Fibroblast of mammary gland (primary cell): ENCODE measurements at regions not wholly inside any gene's neighbourhood (a gene's known extent, or its start where the extent isn't known, plus 50 kb on each side); places are given as distances from the start of the nearest gene placed in this dataset.

Source experiments
- DNase-seq: peaks from one replicate; pipeline ENCODE4 v3.0.0-alpha.2; 2010; ENCODE audit warnings: low read depth
- H3K4me3 ChIP-seq: 2 replicates; pipeline ENCODE4 v1.5.1; 2011; ENCODE audit warnings: low read depth, mild to moderate bottlenecking, low read length, moderate library complexity; ENCODE audit not compliant: control insufficient read depth
- CTCF ChIP-seq: conservative IDR thresholded peaks from 2 replicates; pipeline ENCODE4 v1.5.1; 2011; ENCODE audit warnings: low read depth, low read length, inconsistent platforms; ENCODE audit not compliant: control insufficient read depth, insufficient read depth

- TF ChIP-seq CTCF: no peak
- DNase-seq: no peak
- no peak overlapping the region for H3K4me3 ChIP-seq
Measured at GRCh38 chr14:36009643-36010042, 166.9 kb downstream of the PTCSC3 start.

GRCh38 chr14:36006623-36007022, 169.9 kb downstream of the PTCSC3 start:
- DNase-seq: no peak
- H3K4me3 ChIP-seq: no peak overlapping the region
- no peak for TF ChIP-seq CTCF

- TF ChIP-seq CTCF: no peak
- no peak overlapping the region for H3K4me3 ChIP-seq
- DNase-seq: no peak
Measured at GRCh38 chr14:36005670-36006069, 170.9 kb downstream of the PTCSC3 start.

- no peak for DNase-seq
- H3K4me3 ChIP-seq: no peak overlapping the region
- TF ChIP-seq CTCF: no peak
Measured at GRCh38 chr14:36001936-36002335, 174.6 kb downstream of the PTCSC3 start.

GRCh38 chr14:35999294-35999693, 173.2 kb downstream of the BRMS1L start:
- no peak for DNase-seq
- TF ChIP-seq CTCF: no peak
- no peak overlapping the region for H3K4me3 ChIP-seq

- H3K4me3 ChIP-seq: no peak overlapping the region
- TF ChIP-seq CTCF: no peak
- DNase-seq: no peak
Measured at GRCh38 chr14:35998303-35998702, 172.2 kb downstream of the BRMS1L start.

GRCh38 chr14:35993684-35993960, 167.5 kb downstream of the BRMS1L start:
- TF ChIP-seq CTCF: no peak
- DNase-seq: no peak
- H3K4me3 ChIP-seq: no peak overlapping the region
